ENCODE measurements at regions not wholly inside any gene's neighbourhood (a gene's known extent, or its start where the extent isn't known, plus 50 kb on each side); places are given as distances from the start of the nearest gene placed in this dataset.

GRCh38 chr14:99339551-99339950 lies 67.6 kb upstream of the BCL11B start:
- H3K9ac ChIP-seq (ENCODE audit: control insufficient read depth, insufficient read depth, low read length), result no peak overlapping the region
- TF ChIP-seq FOXK2 (IDR thresholded peaks at IDR 0.05) (no peak), RB1 (IDR thresholded peaks at IDR 0.05; ENCODE audit: borderline replicate concordance) (no peak), PRDM15 (CRISPR knock-in tag; IDR thresholded peaks at IDR 0.05) (no peak), SREBF1 (IDR thresholded peaks at IDR 0.05; ENCODE audit: low read length) (no peak), BHLHE40 (IDR thresholded peaks at IDR 0.05; ENCODE audit: borderline replicate concordance in 1 of 2, low read depth in 2 of 2, low read length in 1 of 2) (no peak), ATF3 (IDR thresholded peaks at IDR 0.05; ENCODE audit: borderline replicate concordance, extremely low read depth, low read depth, low read length) (no peak), MTA2 (IDR thresholded peaks at IDR 0.05; ENCODE audit: low read depth) (no peak), MXI1 (IDR thresholded peaks at IDR 0.05; ENCODE audit: low read depth, low read length) (no peak), TCF7 (IDR thresholded peaks at IDR 0.05; ENCODE audit: borderline replicate concordance) (no peak), POLR2AphosphoS5 (IDR thresholded peaks at IDR 0.05; ENCODE audit: low read length) (no peak), PAX8 (IDR thresholded peaks at IDR 0.05) (no peak), SREBF2 (IDR thresholded peaks at IDR 0.05; ENCODE audit: low read length) (no peak)
- no peaks in the 10 kb centered on the region for H3K9me3 ChIP-seq (replicated peaks; ENCODE audit: control insufficient read depth, insufficient read depth, low read length)
- ATAC-seq (no peak), FAIRE-seq (no peak), DNase-seq (ENCODE audit: low read depth, low spot score) (no peak)
- H3K4me1 ChIP-seq (ENCODE audit: control insufficient read depth, insufficient read depth, low read length), result no peaks in the 10 kb centered on the region
- no peaks in the 10 kb centered on the region for H4K20me1 ChIP-seq (ENCODE audit: control insufficient read depth, insufficient read depth)
- H3K79me2 ChIP-seq (ENCODE audit: control insufficient read depth, insufficient read depth, low read length), result no peaks in the 10 kb centered on the region
- ChIA-PET RAD21 (ENCODE audit: unreplicated experiment) (no interaction called here), CTCF (interaction anchor here (0.6 to 1.6 kb wide), 3 partner anchors 20 to 53 kb away, joined by 3 to 4 read pairs (median 4); no protein-coding TSS in a partner anchor), POLR2A (no interaction called here), SMC1A (ENCODE audit: uncharacterized antibody, unreplicated experiment) (no interaction called here)
- in situ Hi-C loops (cut with MboI), result no loop called here
- no peak overlapping the region for H3K4me3 ChIP-seq
- no peak overlapping the region for H3K27ac ChIP-seq (ENCODE audit: control insufficient read depth, insufficient read depth)
- BruUV-seq (replicated peaks), result no TSS peak
- H3K27me3 ChIP-seq (replicated peaks in 1 of 2; ENCODE audit: control insufficient read depth in 2 of 2, insufficient read depth in 2 of 2, low read length in 1 of 2), result no peaks in the 10 kb centered on the region; a peak in 1 of 4 replicates
- no peaks in the 10 kb centered on the region for H3K36me3 ChIP-seq (ENCODE audit: control insufficient read depth in 2 of 2, insufficient read depth in 2 of 2, low read length in 1 of 2)
- no peak overlapping the region for H2AFZ ChIP-seq (ENCODE audit: control insufficient read depth, low read depth, low read length)
- intact Hi-C loops (cut with micrococcal nuclease; ENCODE audit: unreplicated experiment), result no loop called here
- no peak overlapping the region for H3K4me2 ChIP-seq (ENCODE audit: control insufficient read depth, insufficient read depth)
- WGBS (ENCODE audit: insufficient coverage, insufficient replicate concordance, low lambda C conversion rate, missing lambda C conversion rate), result 0% methylated on average over 2 of the region's 2 CpGs
